Prostate gland (tissue), 2 donors: ENCODE measurements at regions not wholly inside any gene's neighbourhood (a gene's known extent, or its start where the extent isn't known, plus 50 kb on each side); places are given as distances from the start of the nearest gene placed in this dataset.

Source experiments
- DNase-seq: peaks from one replicate; pipeline ENCODE4 v3.0.0-alpha.2; 2019; ENCODE audit warnings: low spot score
- H3K27ac ChIP-seq, 2 donors: fragments of 200-600 bp; sonication (generic); 2 replicates each; pipeline ENCODE4 v1.5.1; 2017 to 2019
- H3K27me3 ChIP-seq: fragments of 200-600 bp; sonication (generic); replicated peaks from 2 replicates; pipeline ENCODE4 v1.5.1; 2019; ENCODE audit not compliant: insufficient read depth
- H3K36me3 ChIP-seq, 2 donors: fragments of 200-600 bp; sonication (generic); 1 replicate in 1 of 2; 2 replicates in 1 of 2; pipeline versions ENCODE4 v1.5.1 to v1.8.1; 2017 to 2019
- H3K4me1 ChIP-seq: fragments of 200-600 bp; sonication (generic); replicated peaks from 2 replicates; pipeline ENCODE4 v1.5.1; 2019
- H3K4me3 ChIP-seq, 2 donors: fragments of 200-600 bp; sonication (generic); 2 replicates each; pipeline ENCODE4 v1.5.1; 2017 to 2019
- H3K9me3 ChIP-seq: fragments of 200-600 bp; sonication (generic); 2 replicates; pipeline ENCODE4 v1.5.1; 2017
- CTCF ChIP-seq, 4 experiments: fragments of 200-600 bp in 2 of 4; fragments of 450-650 bp in 2 of 4; sonication (generic) in 2 of 4; IDR thresholded peaks; 1 replicate in 3 of 4; 2 replicates in 1 of 4; pipeline ENCODE4 v1.5.1; 2016 to 2019; ENCODE audit warnings: antibody characterized with exemption in 4 of 4, mild to moderate bottlenecking in 2 of 4, moderate library complexity in 2 of 4
- POLR2A ChIP-seq: fragments of 450-650 bp; IDR thresholded peaks from one replicate; pipeline ENCODE4 v1.6.1; 2016; ENCODE audit warnings: antibody characterized with exemption, mild to moderate bottlenecking
- POLR2AphosphoS5 ChIP-seq: sonication (generic); formaldehyde crosslinking; IDR thresholded peaks from one replicate; pipeline ENCODE4 v1.6.1; 2017; ENCODE audit warnings: antibody characterized with exemption
- WGBS: methylation state at CpG from one replicate; pipeline ENCODE4 v1.1.5; 2018; 5-methylcytosine and 5-hydroxymethylcytosine counted together
- intact Hi-C: fragments of 100-400 bp; cut with DNase I; formaldehyde crosslinking; loops from one replicate; pipeline ENCODE4 v1.14.2; 2022

- H3K27ac ChIP-seq: no peak overlapping the region
- 52% methylated on average over 30 of the region's 30 CpGs for WGBS
- no peaks in the 10 kb centered on the region for H3K27me3 ChIP-seq
- H3K9me3 ChIP-seq: no peaks in the 10 kb centered on the region
- H3K4me1 ChIP-seq: peaks cover 17% of the 10 kb centered on the region
- no peak overlapping the region for H3K4me3 ChIP-seq
- H3K36me3 ChIP-seq: no peaks in the 10 kb centered on the region
- TF ChIP-seq POLR2AphosphoS5 (peak; percentile 93), CTCF (IDR thresholded peaks at IDR 0.05) (no peak), POLR2A (no peak)
- intact Hi-C loops: no loop called here
- peak; percentile 83 for DNase-seq
These were observed 135.4 kb upstream of the NKX1-1 start for GRCh38 chr4:1541449-1542225.

- 67% methylated on average over 30 of the region's 33 CpGs for WGBS
- no peak for TF ChIP-seq POLR2AphosphoS5
- no peak for TF ChIP-seq CTCF (IDR thresholded peaks at IDR 0.05)
- no peak for TF ChIP-seq POLR2A
- Histone ChIP-seq H3K4me3 (no peak overlapping the region), H3K9me3 (no peaks in the 10 kb centered on the region), H3K4me1 (peaks cover 17% of the 10 kb centered on the region), H3K27ac (no peak overlapping the region), H3K27me3 (no peaks in the 10 kb centered on the region), H3K36me3 (no peaks in the 10 kb centered on the region)
- DNase-seq: no peak
- intact Hi-C loops: no loop called here
These were observed 134.5 kb upstream of the NKX1-1 start for GRCh38 chr4:1540601-1541375.

- Histone ChIP-seq H3K36me3 (no peaks in the 10 kb centered on the region), H3K4me3 (no peak overlapping the region), H3K27ac (no peak overlapping the region), H3K4me1 (peaks cover 16% of the 10 kb centered on the region), H3K9me3 (no peaks in the 10 kb centered on the region), H3K27me3 (no peaks in the 10 kb centered on the region)
- TF ChIP-seq POLR2A (no peak), POLR2AphosphoS5 (no peak), CTCF (IDR thresholded peaks at IDR 0.05) (no peak)
- WGBS: 88% methylated on average over 45 of the region's 45 CpGs
- intact Hi-C loops: no loop called here
- DNase-seq: no peak
These were observed 133.8 kb upstream of the NKX1-1 start for GRCh38 chr4:1539859-1540600.

GRCh38 chr4:1538941-1539772, 132.9 kb upstream of the NKX1-1 start:
- intact Hi-C loops: no loop called here
- no peak for DNase-seq

More at GRCh38 chr4:1538941-1539772, 132.9 kb upstream of the NKX1-1 start:
- no peaks in the 10 kb centered on the region for H3K9me3 ChIP-seq
- H3K27me3 ChIP-seq: no peaks in the 10 kb centered on the region
- peaks cover 11% of the 10 kb centered on the region for H3K4me1 ChIP-seq
- TF ChIP-seq POLR2A: no peak
- TF ChIP-seq CTCF (IDR thresholded peaks at IDR 0.05): no peak
- TF ChIP-seq POLR2AphosphoS5: no peak
- 84% methylated on average over 23 of the region's 23 CpGs for WGBS
- no peak overlapping the region for H3K4me3 ChIP-seq
- H3K36me3 ChIP-seq: no peaks in the 10 kb centered on the region
- no peak overlapping the region for H3K27ac ChIP-seq
